ENCODE measurements at regions not wholly inside any gene's neighbourhood (a gene's known extent, or its start where the extent isn't known, plus 50 kb on each side); places are given as distances from the start of the nearest gene placed in this dataset.

DNA sequence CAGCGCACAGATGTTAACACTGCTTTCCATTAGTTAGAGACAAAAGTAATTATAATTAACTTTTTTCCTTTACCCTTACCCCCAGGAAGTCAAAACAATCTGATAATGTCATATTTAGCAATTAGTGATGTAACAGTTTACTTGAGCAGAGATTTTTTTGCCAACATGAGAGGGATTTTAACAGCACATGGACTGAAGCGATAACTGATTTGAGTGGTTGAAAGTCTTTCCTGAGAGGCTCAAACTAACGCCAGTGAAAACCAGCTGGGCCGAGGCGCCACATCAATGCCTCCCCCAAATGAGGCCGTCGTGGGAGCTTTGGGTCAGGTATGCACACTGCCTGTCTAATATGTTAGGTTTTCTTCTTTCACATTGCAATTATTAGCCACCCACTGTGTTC lies 469.9 kb upstream of the SMIM21 start:
- TF ChIP-seq CTCF (IDR thresholded peaks at IDR 0.05) (no peak), POLR2A (IDR thresholded peaks at IDR 0.05) (no peak), POLR2AphosphoS5 (IDR thresholded peaks at IDR 0.05; ENCODE audit: insufficient read depth in 1 of 2, low read depth in 1 of 2) (no peak)
